ENCODE measurements at regions not wholly inside any gene's neighbourhood (a gene's known extent, or its start where the extent isn't known, plus 50 kb on each side); places are given as distances from the start of the nearest gene placed in this dataset.

DNA sequence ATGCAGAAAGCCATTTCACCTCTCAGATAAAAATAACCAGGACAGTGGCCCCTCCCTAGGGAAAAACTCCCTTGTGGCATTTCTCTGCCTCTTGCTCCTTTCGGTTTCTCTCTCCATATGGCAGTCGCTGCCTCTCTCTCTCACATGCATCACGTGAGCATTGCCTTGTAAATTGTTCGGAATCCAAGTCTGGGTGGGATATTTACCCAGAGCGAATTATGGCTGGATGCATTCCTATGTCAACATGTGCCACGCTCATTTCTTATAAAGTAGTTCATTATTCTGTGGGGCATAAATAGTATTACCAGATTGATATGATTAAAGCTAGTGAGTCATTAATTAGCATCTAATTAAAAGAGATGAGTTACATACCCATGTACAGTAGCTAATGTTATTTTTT is 392.9 kb downstream of the INSC start:
- intact Hi-C loops (cut with DNase I) = no loop called here
- 65 to 82% (median 78%) methylated on average over 6 of the region's 6 CpGs for WGBS, 4 donors
- H3K4me1 ChIP-seq = no peaks in the 10 kb centered on the region
- no peaks in the 10 kb centered on the region for H3K36me3 ChIP-seq
- TF ChIP-seq POLR2A (IDR thresholded peaks at IDR 0.05) = no peak
- TF ChIP-seq, protein P1, sequence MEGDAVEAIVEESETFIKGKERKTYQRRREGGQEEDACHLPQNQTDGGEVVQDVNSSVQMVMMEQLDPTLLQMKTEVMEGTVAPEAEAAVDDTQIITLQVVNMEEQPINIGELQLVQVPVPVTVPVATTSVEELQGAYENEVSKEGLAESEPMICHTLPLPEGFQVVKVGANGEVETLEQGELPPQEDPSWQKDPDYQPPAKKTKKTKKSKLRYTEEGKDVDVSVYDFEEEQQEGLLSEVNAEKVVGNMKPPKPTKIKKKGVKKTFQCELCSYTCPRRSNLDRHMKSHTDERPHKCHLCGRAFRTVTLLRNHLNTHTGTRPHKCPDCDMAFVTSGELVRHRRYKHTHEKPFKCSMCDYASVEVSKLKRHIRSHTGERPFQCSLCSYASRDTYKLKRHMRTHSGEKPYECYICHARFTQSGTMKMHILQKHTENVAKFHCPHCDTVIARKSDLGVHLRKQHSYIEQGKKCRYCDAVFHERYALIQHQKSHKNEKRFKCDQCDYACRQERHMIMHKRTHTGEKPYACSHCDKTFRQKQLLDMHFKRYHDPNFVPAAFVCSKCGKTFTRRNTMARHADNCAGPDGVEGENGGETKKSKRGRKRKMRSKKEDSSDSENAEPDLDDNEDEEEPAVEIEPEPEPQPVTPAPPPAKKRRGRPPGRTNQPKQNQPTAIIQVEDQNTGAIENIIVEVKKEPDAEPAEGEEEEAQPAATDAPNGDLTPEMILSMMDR (IDR thresholded peaks at IDR 0.05) = no peak
- no peak overlapping the region for H3K27ac ChIP-seq
- DNase-seq (no peak), ATAC-seq (no peak)
- peaks cover 0 to 7% (median 0%) of the 10 kb centered on the region in 12 donors for H3K9me3 ChIP-seq
- no peak overlapping the region for H3K4me3 ChIP-seq
- H3K27me3 ChIP-seq = no peaks in the 10 kb centered on the region

DNA sequence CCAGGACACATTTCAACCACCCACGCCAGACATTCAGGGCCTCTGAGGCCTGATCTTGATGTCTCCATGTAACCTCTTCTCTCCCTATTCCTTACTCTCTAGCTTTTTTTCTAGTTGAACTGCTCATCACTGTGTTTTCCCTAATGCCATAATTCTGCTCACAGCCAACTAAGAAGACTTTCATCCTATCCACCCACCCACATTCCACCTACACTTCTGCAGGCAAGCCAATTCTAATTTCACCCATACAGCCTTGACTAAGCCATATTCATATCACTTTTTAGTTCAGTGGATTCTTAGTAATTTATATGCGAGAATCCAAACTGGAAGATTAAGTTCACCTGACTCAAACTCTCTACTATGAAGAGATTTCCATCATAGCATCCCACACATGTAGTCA is 394.4 kb downstream of the INSC start:
- no peak overlapping the region for H3K4me3 ChIP-seq
- no peaks in the 10 kb centered on the region for H3K36me3 ChIP-seq
- WGBS, 4 donors = 95 to 100% (median 97%) methylated on average over 2 of the region's 2 CpGs
- intact Hi-C loops (cut with DNase I) = no loop called here
- ATAC-seq = no peak
- H3K27ac ChIP-seq = no peak overlapping the region
- H3K27me3 ChIP-seq = no peaks in the 10 kb centered on the region
- peaks cover 0 to 14% (median 0%) of the 10 kb centered on the region in 12 donors for H3K9me3 ChIP-seq
- DNase-seq = no peak
- TF ChIP-seq, protein P1 (IDR thresholded peaks at IDR 0.05) = no peak
- no peak for TF ChIP-seq POLR2A (IDR thresholded peaks at IDR 0.05)
- no peaks in the 10 kb centered on the region for H3K4me1 ChIP-seq

DNA sequence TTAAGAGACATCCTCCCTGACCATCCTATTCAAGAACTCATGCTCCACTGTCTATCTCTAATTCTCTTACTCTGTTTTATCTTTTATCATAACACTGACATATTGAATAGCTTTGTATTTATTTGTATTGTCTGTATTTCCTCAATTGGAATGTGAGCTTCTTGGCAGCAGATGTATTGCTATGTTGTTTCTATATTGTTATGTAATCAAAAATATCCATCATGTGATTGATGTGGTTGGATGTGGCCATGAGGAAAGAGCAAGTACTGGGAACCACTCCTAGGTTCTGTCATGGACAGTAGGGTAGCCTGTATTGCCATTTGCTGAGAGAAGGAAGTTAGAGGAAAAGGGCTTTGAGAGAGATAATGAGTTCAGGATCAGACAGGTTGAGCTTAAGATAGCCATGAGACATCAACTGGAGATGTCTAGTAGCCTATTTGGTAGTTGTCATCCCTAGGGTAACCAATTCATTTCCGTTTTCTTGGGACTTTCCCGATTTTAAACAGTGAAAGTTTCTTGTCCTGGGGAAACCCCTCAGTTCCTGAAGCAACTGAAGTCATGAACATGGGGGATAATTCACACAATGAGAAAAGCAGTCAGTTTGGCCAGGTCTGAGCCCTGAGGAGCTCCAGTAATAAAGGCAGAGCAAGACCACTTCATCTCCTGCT is 404.5 kb downstream of the INSC start:
- 43 to 75% (median 63%) methylated on average over 2 of the region's 2 CpGs for WGBS, 4 donors
- H3K27me3 ChIP-seq = no peaks in the 10 kb centered on the region
- intact Hi-C loops (cut with DNase I) = no loop called here

DNA sequence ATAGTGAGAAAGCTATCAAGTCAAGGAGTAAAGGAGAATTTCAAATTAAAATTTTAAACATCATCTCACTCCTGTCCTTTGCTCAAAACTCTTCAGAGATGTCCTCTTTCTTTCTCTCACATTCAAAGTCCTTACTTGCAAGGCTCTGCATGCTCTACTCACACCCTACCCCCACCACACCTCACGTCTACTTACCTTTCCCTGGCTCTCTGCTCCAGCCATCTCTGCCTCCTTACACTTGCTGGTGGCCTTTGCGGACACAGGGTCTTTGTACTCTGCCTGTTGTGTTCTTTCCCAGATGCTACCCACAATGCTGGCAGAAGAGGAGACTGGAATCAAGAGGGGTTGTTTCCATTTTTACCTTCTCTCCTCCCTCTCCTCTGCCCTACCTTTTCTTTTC is 405.2 kb downstream of the INSC start:
- 70 to 80% (median 71%) methylated on average over 2 of the region's 2 CpGs for WGBS, 4 donors
- no peak for ATAC-seq
- H3K36me3 ChIP-seq = no peaks in the 10 kb centered on the region
- H3K9me3 ChIP-seq = peaks cover 0 to 40% (median 14%) of the 10 kb centered on the region in 12 donors
- H3K27ac ChIP-seq = no peak overlapping the region
- H3K4me1 ChIP-seq = no peaks in the 10 kb centered on the region
- no peaks in the 10 kb centered on the region for H3K27me3 ChIP-seq
- TF ChIP-seq, protein P1 (IDR thresholded peaks at IDR 0.05) = no peak
- no peak for TF ChIP-seq POLR2A (IDR thresholded peaks at IDR 0.05)
- no peak for DNase-seq
- no peak overlapping the region for H3K4me3 ChIP-seq
- intact Hi-C loops (cut with DNase I) = no loop called here

More for the DNA sequence above, 404.5 kb downstream of the INSC start:
- H3K27ac ChIP-seq = no peak overlapping the region
- DNase-seq = no peak
- TF ChIP-seq, protein P1 (IDR thresholded peaks at IDR 0.05) = no peak
- no peak for TF ChIP-seq POLR2A (IDR thresholded peaks at IDR 0.05)
- H3K4me3 ChIP-seq = no peak overlapping the region
- no peaks in the 10 kb centered on the region for H3K36me3 ChIP-seq
- ATAC-seq = no peak
- H3K4me1 ChIP-seq = no peaks in the 10 kb centered on the region
- H3K9me3 ChIP-seq = peaks cover 0 to 46% (median 15%) of the 10 kb centered on the region in 12 donors
